Activated naive CD4-positive, alpha-beta T cell treated with anti-CD3 and anti-CD28 coated beads, Interleukin-2, amount 50 U/mL, for 16 hours (primary cell): ENCODE measurements at regions not wholly inside any gene's neighbourhood (a gene's known extent, or its start where the extent isn't known, plus 50 kb on each side); places are given as distances from the start of the nearest gene placed in this dataset.

Experiments used
- DNase-seq: peaks from one replicate; pipeline ENCODE4 v3.0.0-alpha.2; 2020

DNA sequence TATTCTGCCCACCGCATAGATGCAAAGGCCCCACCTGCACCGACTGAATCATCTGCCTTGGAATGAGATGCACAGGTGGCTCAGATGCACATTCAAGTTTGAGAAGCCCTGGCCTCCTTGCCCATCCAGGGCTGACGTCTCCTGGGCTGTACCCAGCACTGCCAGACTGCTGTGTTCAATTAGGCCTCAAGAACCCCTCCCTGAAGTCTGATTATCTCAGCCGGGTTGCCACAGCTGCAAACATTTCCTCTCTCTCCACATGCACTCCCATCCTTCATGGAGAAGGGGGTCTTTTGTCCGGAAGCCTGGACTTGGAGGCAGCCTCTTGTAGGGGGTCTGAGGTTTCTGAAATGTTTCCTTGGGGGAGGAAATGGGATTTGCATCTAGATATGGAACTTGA lies 459.4 kb upstream of the PROK2 start:
- no peak for DNase-seq

DNA sequence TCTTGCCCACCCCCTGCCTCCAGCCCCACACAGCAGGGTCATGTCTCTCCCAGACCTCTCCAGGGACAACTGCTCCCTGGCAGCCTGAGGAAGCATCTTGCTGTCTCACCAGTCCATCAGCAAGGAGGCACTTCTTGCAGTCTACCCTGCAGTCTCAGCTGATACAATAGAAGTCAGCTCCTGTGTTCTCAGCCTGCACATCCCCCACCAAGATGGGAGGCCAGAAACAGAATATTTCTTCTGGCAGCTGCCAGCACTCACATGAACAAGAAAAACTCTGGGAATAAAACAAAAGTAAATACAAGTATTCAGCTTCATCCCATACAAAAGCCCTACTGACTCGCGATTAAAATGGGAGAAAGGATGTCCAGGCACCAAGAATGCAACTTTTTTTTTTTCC lies 457.4 kb upstream of the PROK2 start:
- no peak for DNase-seq

DNA sequence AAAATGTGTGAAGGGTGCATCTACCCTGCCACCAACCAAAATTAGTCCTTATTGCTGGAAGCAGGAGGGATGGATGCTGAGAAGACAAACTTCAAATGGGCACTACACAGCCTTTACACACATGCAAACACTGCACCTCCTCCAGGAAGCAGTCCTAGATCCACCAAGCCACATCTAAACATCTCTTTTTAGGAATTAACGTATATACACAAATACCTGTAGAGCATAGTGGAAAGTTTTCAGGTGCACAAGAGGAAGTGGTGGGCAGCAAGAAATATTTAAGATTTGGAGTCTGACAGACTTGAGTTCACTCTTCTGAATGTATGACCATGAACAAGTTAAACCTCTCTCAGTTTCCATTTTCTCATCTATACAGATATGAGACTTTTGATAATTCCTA lies 456.6 kb upstream of the PROK2 start:
- DNase-seq = no peak

DNA sequence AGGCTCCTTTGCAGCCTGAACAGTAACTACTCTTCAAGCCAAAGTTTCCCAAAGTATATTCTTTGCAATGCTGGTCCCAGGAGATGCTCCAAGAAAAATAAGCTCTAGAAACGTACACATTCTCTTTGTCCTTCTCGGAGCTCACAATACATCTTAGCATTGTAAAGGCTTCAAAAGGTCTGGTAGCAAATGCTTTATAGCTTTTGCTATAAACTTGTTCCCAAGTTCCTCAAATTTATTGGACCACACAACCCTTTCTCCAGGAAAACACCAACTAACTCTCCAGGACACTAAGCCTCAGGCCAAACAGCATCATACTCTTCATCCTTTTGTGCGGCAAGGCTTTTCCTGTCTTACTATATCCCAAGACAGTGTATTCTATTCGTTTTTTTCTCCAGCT lies 455.6 kb upstream of the PROK2 start:
- DNase-seq = no peak

DNA sequence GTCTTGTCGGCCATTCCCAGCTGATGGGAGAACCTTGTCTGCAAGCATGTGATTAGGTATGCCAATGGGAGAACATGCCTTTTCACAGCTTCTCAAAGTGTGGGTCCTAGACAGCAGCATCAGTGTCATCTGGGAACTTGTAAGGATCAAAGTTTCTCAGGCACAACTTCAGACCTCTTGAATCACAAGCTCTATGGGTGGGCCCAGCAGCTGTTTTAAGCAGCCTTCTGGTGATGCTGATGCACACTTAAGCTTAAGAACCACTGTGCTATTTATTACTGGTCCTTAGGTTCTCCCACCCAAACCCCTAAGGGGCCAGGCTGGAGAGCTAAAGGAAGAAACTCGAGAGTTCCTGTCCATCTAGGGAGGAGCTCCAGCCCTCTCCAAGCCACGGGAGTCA lies 453.9 kb upstream of the PROK2 start:
- no peak for DNase-seq

DNA sequence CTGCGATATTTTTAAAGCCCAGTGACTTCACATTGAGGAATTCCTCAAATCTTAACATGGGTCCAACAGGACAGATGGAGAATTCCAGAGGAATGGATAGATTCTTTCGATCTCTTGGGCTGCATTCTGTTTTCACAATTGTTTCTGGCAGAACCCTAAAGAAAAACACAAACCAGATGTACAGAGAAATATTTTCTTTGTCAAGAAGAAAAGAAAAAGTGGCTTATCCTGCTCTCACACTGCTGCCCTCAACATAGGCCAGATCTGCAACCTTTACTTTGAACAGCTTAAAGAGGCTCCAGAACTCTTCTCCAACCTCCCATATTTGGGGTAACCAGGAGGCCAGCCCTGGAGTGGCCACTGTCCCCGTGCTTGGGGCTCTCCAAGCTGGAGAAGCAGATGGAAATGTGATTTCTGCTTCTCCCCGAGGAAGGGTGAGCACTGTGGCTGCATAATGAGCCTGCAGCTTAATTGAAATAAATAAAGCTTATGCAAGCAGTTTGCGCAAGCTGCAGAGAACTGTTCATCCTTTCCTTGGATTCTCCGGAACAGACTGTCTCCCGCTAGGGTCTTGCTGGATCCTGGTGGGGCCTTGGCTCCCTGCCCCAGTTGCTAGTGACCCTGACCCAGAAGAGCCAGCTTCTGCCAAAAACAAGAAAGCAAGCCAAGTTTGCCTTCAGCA lies 453.2 kb upstream of the PROK2 start:
- DNase-seq = no peak

DNA sequence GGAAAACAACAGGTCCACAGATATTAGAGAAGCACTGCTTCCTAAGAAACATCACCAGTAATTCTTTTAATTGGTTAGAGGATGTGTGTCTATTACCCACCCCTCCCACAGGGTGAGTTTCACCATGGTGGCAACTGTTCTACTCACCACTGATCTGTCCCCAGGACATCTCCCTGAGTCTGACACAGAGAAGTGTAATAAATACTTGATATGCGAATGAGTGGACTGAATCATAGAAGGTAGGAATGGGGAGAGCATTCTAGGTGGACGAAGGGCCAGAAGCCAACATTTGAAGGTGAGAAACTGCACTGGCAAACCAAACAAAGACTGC lies 452.7 kb upstream of the PROK2 start:
- DNase-seq = no peak

DNA sequence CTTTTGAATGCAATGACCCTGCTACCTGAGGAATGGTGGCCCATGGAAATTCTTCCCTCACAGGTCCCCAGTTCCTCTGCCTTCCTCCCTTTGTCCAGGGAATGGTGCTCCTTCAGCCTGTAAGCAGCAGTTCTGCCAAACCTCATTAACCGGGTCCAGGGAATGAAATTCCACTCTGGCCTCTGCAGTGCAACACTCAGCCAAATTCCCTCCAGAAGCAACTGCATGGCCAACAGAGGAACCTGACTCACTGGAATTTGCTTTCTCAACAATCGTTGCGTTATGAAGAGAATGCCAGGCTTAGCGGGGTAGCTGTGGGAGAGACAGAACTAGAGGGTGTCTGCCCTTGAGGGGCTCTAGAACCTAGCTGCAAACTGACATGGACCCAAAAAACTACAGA lies 449.4 kb upstream of the PROK2 start:
- DNase-seq = no peak

DNA sequence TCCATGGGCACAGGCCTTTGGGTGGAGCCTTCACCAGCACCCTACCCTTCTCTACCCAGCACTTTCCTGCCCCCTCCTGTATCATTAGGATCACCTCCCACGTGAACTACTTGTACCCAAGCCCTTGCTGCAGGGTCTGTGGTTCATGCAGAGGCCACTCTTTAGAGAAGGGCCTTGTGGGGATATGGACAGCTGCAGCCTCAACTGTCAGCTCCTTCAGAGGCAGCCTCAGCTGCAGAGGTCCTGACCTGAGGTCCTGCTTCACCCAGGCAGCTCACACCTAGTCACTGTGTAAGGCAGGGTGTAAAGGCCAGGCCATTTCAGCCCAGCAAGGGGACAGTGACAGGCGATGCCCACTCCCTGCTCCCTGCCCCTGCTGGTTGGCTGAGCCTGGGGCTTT lies 448.6 kb upstream of the PROK2 start:
- DNase-seq = no peak

DNA sequence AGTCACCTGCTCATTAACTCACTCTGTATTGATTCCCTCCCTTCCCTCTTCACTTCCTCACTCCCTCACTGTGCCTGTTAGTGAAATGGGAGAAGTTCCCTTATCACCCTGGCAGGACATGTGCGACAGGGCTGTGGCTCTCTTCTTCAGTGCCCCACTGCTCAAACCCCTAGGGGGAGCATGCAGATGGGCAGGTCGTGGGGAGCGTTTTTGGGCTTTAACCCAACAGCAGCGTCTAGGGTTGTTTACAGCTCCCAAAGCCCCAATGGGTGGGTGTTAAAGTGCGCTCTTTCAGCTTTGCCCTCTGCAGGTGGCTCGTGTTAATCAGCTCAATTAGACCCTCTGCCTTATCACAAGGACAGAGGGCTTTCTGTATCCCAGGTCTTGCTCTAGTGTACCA lies 447.8 kb upstream of the PROK2 start:
- DNase-seq = no peak

DNA sequence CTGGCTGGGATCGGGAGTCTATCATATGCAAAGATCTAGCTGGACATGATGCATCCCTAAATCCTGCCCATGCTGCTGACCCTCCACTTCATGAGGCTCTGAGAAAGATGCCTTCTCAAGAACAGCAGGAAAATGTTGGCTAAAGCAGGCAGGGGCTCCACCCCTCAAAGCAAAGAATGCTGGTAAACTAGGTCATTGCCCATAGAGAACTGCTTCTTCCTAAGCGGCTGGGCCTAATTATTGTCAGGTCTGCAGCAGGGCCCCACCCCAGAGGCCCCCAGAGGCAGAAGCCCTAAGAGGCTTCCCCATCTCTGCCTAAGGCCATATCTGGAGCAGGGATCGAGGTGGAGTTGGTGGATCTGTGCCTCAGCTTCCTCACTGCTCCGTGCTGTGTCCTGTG lies 447.4 kb upstream of the PROK2 start:
- no peak for DNase-seq

DNA sequence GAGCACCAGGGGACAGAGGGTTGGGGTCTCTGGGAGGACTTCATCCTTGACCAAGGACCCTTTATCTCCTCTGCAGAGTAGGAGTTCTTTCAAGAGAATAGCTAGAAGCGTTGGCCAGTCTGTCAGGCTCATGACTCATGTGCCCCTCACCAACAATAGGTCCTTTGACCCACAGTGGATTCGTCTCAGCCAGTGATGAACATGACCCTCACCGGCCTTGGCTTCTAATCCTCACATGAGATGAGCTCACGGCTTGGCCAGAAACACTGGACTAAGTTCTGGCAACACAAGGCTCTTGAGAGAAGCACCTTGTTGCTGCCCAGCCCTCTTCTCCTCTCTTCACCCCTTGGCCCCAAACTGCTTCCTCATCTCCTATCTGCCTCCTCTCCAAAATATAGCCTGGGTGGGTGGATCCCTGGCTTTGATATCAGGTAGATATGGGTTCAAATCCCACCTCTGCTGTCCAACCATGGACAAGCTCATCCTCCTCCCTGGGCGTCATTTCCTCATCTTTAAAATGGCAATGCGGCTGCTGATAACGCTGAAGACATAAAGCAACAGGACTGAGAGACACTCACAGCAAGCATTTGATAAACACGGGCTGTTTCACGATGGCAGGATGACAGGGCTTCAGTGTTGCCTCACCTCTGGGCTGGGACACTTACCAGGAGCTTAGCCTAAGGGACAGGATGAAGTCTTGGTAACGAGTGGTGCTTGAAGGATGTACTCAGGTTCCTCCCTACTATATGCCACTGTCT lies 446.7 kb upstream of the PROK2 start:
- no peak for DNase-seq

DNA sequence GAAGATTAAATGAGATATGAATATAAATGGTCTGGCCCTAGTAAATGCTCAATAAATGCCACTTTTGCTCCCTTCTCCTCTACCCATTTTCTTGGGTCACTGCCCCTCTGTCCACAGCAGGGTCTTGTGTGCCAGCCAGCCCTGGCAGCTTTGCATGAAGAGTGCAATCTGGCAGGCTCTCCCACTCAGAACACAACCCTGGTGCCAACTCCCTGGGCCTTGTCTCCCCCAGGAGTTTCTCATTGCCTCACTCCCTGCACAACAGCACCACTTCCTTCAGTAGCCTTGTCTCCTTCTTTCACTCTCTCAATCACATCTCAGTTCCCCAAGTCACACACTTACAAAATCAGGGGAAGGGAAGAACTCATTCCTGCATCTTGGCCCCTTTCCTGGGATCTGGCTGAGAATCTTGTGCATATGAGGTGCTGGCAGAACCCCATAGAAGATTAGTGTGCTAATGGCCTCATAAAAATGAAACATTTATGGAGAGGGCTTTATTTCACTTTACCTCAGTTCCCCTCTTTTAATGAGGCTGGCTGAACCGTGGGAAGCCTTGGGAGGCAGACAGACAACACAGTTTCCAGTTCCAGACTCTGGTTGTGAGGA lies 445.9 kb upstream of the PROK2 start:
- DNase-seq = no peak

DNA sequence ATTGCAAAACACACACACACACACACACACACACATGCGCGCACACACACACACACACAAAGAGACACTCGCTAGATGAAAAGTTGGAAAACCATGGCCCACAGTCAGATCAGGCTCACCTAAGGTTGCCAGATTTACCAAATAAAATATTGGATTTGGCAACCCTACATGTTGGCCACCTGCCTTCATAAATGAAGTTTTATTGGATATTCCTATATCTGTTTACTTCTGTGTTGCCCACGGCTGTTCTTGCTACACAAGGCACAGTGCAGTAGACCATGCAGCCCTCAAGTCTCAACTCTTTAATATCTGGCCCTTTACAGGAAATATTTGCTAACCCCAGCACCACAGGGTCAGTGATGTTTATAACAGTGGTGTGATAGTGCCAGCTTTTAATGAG lies 445.0 kb upstream of the PROK2 start:
- no peak for DNase-seq

DNA sequence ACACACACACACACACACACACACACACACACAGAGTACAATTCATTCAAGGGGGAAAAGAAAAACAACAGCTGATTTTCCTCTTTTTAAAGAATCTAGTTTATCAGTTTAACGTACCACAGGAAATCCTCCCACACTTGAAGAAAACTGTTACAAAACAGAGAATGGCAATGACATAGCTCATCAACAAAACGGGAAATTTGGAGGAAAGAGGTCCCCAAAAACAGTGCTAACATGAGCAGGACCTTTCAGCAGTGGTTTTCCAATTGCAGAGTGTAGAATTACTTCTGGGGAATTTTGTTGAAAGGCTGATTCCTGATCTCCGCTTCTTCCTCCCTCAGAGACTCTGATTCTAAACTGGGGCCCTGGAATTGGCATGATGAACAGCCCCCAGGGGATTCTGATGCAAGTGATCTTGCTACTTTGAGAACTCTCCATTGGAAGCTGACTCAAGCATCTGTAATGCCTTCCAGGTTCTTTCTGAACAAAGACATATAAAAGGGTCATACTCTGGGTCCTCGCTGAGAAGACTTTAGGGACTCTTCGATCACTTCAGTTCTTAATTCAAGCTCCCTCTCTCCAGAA lies 442.6 kb upstream of the PROK2 start:
- DNase-seq = no peak

DNA sequence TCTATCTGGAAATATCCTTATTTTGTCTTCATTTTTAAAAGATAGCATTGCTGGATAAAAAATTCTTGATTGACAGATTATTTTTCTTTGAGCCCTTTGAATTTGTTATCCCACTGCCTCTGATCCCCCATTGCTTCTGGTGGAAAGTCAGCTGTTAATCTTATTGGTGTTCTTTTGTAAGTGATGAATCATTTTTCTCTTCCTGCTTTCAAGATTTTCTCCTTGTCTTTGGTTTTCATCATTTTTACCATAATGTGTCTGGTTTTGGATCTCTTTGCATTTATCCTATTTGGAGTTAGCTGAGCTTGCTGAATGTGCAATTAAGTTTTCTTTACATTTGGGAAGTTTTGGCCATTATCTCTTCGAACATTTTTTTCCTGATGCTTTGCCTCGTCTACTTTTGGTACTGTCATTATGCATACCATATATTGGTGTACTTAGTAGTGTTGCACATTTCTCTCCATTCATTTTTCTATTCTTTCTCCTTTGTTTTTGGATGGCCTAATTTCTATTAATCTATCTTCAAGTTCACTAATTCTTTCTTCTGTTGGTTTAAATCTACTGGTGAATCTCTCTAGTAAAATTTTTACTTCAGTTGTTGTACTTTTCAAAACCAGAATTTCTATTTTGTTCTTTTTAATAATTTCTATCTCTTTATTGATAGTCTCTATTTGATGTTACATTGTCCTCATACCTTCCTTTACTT lies 440.0 kb upstream of the PROK2 start:
- DNase-seq = no peak

DNA sequence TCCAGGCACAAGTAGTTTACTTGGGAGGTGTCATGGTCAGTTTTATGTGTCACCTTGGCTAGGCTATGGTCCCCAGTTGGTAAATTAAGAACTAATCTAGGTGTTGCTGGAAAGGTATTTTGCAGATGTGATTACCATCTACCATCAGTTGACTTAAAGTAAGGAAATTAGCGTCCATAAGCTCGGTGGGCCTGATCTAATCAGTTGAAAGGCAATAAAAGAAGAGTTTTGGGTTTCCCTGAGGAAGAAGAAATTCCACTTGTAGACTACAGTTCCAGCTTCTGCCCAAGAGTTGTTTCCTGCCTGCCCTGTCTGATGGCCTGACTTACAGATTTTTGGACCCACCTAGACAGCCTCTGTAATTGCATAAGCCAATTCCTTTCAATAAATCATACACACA lies 438.7 kb upstream of the PROK2 start:
- DNase-seq = no peak

DNA sequence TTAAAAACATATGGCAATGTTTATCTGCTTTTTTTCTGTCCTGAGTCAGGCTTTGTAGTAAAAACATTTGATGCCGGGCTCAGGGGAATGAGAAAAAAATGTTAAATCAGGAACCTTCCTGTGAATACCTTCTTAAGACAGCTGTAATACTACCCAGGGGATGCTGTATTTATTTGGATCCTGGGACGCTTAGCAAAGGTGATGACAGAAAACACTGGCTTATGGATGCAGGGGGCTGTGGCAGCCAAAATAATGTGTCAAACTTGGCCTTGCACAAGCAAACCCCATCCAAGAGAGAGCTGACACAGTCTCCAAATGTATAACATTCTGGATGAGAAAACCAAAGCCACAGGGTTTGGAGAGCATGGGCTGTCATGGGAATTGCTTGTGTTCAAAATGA lies 438.2 kb upstream of the PROK2 start:
- DNase-seq = no peak

DNA sequence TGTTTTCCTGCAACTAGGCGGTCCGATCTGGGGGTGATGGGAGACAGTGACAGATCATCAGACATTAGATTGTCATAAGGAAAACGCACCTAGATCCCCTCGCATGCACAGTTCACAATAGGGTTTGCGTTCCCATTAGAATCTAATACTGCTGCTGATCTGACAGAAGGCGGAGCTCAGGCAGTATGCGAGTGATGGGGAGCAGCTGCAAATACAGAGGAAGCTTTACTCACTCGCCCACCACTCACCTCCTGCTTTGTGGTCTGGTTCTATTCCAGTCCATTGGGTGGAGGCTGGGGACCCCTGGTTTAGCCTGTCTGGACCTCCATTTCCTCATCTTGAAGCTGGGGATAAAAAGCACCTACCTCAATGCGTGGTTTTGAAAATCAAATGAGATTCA lies 437.5 kb upstream of the PROK2 start:
- no peak for DNase-seq

DNA sequence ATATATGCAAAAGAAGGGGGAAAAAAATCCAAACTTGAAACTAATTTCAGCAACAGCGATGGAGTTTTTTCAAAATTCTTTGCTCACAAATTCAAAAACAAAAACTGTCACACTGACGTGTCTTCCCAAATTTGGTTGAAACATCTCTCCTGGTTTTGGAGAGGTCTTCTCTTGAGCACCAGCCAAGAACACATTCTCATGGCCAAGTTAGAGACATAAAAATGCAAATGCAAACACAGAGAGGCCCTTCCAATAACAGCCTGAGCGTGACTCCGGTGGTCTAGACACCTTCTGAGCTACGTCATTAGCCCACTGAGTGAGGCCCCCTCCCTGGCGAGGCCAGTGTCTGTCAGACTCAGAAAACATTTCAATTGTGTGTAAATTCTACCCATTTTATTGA lies 436.0 kb upstream of the PROK2 start:
- DNase-seq = no peak

DNA sequence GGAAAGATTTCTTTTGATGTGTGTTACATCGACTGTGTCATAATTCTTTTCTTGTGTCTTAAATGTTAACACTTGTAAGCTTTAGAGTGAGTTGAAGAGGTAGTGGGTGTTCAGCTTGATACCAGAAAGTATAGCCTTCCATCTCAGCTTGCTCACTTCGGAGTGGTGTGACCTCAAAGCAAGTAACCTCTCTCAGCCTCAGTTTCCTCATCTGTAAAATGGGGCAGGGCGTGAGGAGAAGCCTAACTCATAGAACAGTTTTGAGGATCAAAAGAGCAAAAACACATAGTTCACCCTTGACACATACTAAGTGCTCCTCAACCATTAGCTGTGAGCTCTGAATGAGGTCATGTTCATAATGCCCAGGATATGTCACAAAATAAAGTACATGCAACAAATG lies 434.8 kb upstream of the PROK2 start:
- no peak for DNase-seq

DNA sequence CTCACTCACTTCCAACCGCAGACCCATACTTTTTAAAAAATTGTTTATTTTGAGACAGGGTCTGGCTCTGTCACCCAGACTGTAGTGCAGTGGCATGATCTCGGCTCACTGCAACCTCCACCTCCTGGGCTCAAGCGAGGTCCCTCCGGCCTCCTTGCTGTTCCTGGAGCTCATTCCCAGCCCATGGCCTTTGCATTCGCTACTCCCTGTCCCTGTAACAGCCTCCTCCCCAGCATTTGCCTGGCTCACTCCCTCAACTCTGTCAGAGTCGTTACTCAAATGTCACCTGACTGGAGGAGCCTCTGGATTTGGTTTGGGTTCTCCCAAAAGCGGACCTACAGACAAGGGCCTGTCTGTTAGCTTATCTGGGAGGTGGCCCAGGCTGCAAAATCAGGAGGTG lies 432.6 kb upstream of the PROK2 start:
- DNase-seq = no peak

DNA sequence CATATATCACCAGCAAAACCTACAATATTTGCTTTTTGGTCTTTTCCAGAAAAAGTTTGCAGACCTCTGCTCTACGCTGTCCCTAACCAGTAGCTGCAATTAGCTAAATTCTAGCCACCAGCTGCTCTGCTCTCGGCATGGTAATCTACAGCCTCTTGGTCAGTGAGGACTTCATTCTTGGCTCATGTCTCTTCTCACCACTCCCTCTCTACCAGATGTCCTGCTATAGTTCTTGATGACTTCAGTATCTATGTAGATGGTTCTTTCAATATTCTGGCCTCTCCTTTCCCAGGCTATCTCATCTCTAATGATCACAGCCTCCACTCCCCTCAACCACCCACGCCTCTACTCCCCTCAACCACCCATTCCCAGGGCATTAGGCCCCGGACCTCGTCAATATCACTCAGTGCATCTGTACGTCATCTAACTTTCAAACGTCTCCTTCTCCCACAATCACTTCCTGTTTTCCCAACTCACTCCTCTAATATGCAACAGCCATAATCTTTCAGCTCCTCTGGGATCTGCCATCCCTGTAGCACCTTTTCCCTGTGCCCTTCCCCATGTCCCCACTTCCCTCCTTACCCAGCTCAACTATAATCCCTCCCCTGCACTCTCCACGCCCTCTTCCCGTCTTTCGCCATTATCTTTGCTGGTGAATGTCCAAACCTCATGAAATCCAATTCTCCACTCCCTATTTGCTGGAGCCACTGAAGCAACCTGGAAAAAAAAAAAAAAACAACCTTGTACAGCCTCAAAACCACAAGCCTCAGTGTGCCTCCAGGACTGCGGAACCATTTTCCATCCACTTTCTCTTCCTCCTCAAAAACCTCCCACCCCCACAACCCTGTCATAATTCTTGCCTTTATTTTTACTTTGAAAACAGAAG lies 429.4 kb upstream of the PROK2 start:
- no peak for DNase-seq
